ENCODE measurements at regions not wholly inside any gene's neighbourhood (a gene's known extent, or its start where the extent isn't known, plus 50 kb on each side); places are given as distances from the start of the nearest gene placed in this dataset.

DNA sequence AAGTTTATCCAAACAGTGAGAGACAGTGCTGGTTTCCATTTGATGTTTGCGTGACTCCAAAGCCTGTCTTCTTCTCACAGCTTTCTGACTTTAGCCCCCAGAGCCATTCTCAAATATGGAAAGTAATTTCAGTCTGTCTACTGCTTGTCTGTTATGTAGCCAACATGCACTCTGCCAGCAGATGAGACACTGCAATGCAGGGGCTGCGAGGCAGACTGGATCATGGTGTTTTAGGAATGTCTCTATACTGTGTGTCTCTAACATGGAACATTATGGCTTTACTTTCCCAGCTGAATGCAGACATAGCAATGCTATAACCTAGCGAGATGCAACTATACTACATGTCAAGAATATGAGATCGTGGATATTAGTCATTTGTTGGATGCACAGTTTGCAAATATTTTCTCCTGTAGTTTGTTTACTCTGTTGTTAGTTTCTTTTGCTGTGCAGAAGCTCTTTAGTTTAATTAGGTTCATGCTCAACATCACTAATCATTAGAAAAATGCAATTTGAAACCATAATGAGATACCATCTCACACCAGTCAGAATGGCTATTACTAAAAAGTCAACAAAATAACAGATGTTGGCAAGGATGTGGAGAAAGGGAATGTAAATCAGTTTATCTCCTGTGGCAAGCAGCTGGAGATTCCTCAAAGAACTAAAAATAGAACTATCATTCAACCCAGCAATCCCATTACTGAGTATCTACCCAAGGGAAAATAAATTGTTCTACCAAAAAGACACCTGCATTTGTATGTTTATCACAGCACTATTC is 235.8 kb upstream of the TMTC1 start:
- TF ChIP-seq EZH2phosphoT487 (IDR thresholded peaks at IDR 0.05; ENCODE audit: low read depth) = no peak
- TF ChIP-seq, protein P1, sequence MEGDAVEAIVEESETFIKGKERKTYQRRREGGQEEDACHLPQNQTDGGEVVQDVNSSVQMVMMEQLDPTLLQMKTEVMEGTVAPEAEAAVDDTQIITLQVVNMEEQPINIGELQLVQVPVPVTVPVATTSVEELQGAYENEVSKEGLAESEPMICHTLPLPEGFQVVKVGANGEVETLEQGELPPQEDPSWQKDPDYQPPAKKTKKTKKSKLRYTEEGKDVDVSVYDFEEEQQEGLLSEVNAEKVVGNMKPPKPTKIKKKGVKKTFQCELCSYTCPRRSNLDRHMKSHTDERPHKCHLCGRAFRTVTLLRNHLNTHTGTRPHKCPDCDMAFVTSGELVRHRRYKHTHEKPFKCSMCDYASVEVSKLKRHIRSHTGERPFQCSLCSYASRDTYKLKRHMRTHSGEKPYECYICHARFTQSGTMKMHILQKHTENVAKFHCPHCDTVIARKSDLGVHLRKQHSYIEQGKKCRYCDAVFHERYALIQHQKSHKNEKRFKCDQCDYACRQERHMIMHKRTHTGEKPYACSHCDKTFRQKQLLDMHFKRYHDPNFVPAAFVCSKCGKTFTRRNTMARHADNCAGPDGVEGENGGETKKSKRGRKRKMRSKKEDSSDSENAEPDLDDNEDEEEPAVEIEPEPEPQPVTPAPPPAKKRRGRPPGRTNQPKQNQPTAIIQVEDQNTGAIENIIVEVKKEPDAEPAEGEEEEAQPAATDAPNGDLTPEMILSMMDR (IDR thresholded peaks at IDR 0.05; ENCODE audit: low read depth, low read length) = no peak

Data from OCI-LY3 (cell line).